H1 (cell line): ENCODE measurements at regions not wholly inside any gene's neighbourhood (a gene's known extent, or its start where the extent isn't known, plus 50 kb on each side); places are given as distances from the start of the nearest gene placed in this dataset.

Experiments
- CTCF ChIA-PET: fragments of 300-600 bp; sonication (Branson Sonifier 250); formaldehyde crosslinking; loops from one replicate; lab custom pipeline; 2021; ENCODE audit not compliant: partially characterized antibody; lab: Charles Lee
- POLR2A ChIA-PET: fragments of 300-600 bp; sonication (Branson Sonifier 250); formaldehyde crosslinking; loops from one replicate; lab custom pipeline; 2021; ENCODE audit warnings: inconsistent platforms; ENCODE audit not compliant: partially characterized antibody; lab: Charles Lee
- DNase-seq, 2 experiments: peaks; one replicate each; pipeline versions ENCODE4 v3.0.0 to v3.0.0-alpha.2; 2010 to 2022; ENCODE audit warnings: low spot score in 2 of 2, low read depth in 1 of 2, mixed read lengths in 1 of 2
- FAIRE-seq: peaks from 2 replicates; lab custom pipeline; 2011; peaks lifted over from hg19 to GRCh38; lab: Jason Lieb, UNC
- H2AFZ ChIP-seq: 2 replicates; pipeline ENCODE4 v1.8.1; 2012; ENCODE audit warnings: low read length, inconsistent platforms
- H2AK5ac ChIP-seq: 2 replicates; pipeline ENCODE4 v1.6.1; 2013; ENCODE audit warnings: low read depth, low read length
- H2BK120ac ChIP-seq: replicated peaks from 2 replicates; pipeline ENCODE3; 2013; ENCODE audit warnings: low read depth, low read length, inconsistent platforms
- H2BK12ac ChIP-seq: 2 replicates; pipeline ENCODE4 v1.6.1; 2013; ENCODE audit warnings: low read depth, low read length
- H2BK15ac ChIP-seq: 2 replicates; pipeline ENCODE4 v1.6.1; 2013; ENCODE audit warnings: low read length
- H2BK20ac ChIP-seq: 2 replicates; pipeline ENCODE4 v1.6.1; 2013; ENCODE audit warnings: low read length
- H2BK5ac ChIP-seq: 2 replicates; pipeline ENCODE4 v1.6.1; 2013; ENCODE audit warnings: low read depth, low read length
- H3K14ac ChIP-seq: 2 replicates; pipeline ENCODE4 v1.6.1; 2013; ENCODE audit warnings: inconsistent platforms; ENCODE audit not compliant: insufficient read length
- H3K18ac ChIP-seq: 2 replicates; pipeline ENCODE4 v1.6.1; 2013; ENCODE audit warnings: low read length; ENCODE audit errors: extremely low read depth
- H3K23ac ChIP-seq: 2 replicates; pipeline ENCODE4 v1.6.1; 2013; ENCODE audit warnings: inconsistent platforms; ENCODE audit not compliant: insufficient read length
- H3K23me2 ChIP-seq: 2 replicates; pipeline ENCODE4 v1.6.1; 2013; ENCODE audit warnings: low read depth, low read length
- H3K27ac ChIP-seq: 2 replicates; pipeline ENCODE4 v1.6.1; 2011; ENCODE audit warnings: low read depth, low read length, inconsistent platforms
- H3K27me3 ChIP-seq, 4 experiments: replicated peaks in 1 of 4; 1 replicate in 1 of 4; 2 replicates in 3 of 4; pipeline versions ENCODE4 v1.6.1 to v1.8.1; 2011 to 2013; ENCODE audit warnings: low read length in 3 of 4, mild to moderate bottlenecking in 3 of 4, inconsistent platforms in 2 of 4, mixed read lengths in 2 of 4, moderate library complexity in 1 of 4; ENCODE audit not compliant: control insufficient read depth in 3 of 4, insufficient read depth in 3 of 4; ENCODE audit errors: extremely low read depth in 1 of 4
- H3K36me3 ChIP-seq, 4 experiments: 2 replicates each; pipeline versions ENCODE4 v1.6.1 to v1.8.1; 2011 to 2013; ENCODE audit warnings: mild to moderate bottlenecking in 4 of 4, low read length in 3 of 4, moderate library complexity in 2 of 4, control low read depth in 1 of 4, inconsistent platforms in 1 of 4; ENCODE audit not compliant: insufficient read depth in 4 of 4, control insufficient read depth in 2 of 4
- H3K4ac ChIP-seq: replicated peaks from 2 replicates; pipeline ENCODE3; 2013; ENCODE audit warnings: low read length, low read depth, mixed read lengths, inconsistent platforms; ENCODE audit not compliant: insufficient read length
- H3K4me1 ChIP-seq, 4 experiments: replicated peaks in 1 of 4; 1 replicate in 1 of 4; 2 replicates in 3 of 4; pipeline versions ENCODE4 v1.6.1 to v1.8.1; 2011 to 2013; ENCODE audit warnings: low read length in 3 of 4, inconsistent platforms in 2 of 4, mixed read lengths in 1 of 4; ENCODE audit not compliant: insufficient read depth in 4 of 4, control insufficient read depth in 3 of 4
- H3K4me2 ChIP-seq, 2 experiments: 2 replicates each; pipeline versions ENCODE4 v1.6.1 to v1.8.1; 2011 to 2013; ENCODE audit warnings: low read depth in 2 of 2, low read length in 2 of 2, control low read depth in 1 of 2, inconsistent platforms in 1 of 2, mild to moderate bottlenecking in 1 of 2; ENCODE audit not compliant: insufficient read depth in 1 of 2
- H3K4me3 ChIP-seq, 4 experiments: fragments of 200-600, 300-600 bp in 1 of 4; sonication (generic), shearing (Covaris generic), sonication (Bioruptor Twin) in 1 of 4; 2 replicates each; pipeline versions ENCODE4 v1.5.1 to v1.8.1; 2011 to 2016; ENCODE audit warnings: low read length in 4 of 4, low read depth in 3 of 4, control low read depth in 2 of 4, inconsistent platforms in 2 of 4, mild to moderate bottlenecking in 2 of 4, mixed read lengths in 1 of 4, moderate library complexity in 1 of 4; ENCODE audit not compliant: insufficient read depth in 2 of 4; ENCODE audit errors: extremely low read depth in 1 of 4
- H3K56ac ChIP-seq: replicated peaks from 2 replicates; pipeline ENCODE3; 2013; ENCODE audit warnings: low read depth, mild to moderate bottlenecking, mixed read lengths, low read length, inconsistent platforms; ENCODE audit not compliant: insufficient read length
- H3K79me1 ChIP-seq: 2 replicates; pipeline ENCODE4 v1.6.1; 2013; ENCODE audit warnings: low read depth, low read length, control low read depth
- H3K79me2 ChIP-seq, 2 experiments: 2 replicates each; pipeline versions ENCODE4 v1.6.1 to v1.8.1; 2012 to 2013; ENCODE audit warnings: low read length in 2 of 2, mild to moderate bottlenecking in 2 of 2, inconsistent platforms in 1 of 2; ENCODE audit not compliant: insufficient read depth in 2 of 2, control insufficient read depth in 1 of 2
- H3K9ac ChIP-seq, 4 experiments: replicated peaks in 1 of 4; 1 replicate in 1 of 4; 2 replicates in 3 of 4; pipeline versions ENCODE4 v1.6.1 to v1.8.1; 2011 to 2013; ENCODE audit warnings: low read depth in 3 of 4, low read length in 3 of 4, control low read depth in 2 of 4, mild to moderate bottlenecking in 2 of 4, moderate library complexity in 2 of 4, inconsistent platforms in 1 of 4; ENCODE audit errors: extremely low read depth in 1 of 4
- H3K9me3 ChIP-seq, 2 experiments: 2 replicates each; pipeline versions ENCODE4 v1.6.1 to v1.8.1; 2012 to 2013; ENCODE audit warnings: mild to moderate bottlenecking in 2 of 2, moderate library complexity in 2 of 2, control low read depth in 1 of 2, inconsistent platforms in 1 of 2, low read depth in 1 of 2, low read length in 1 of 2, mixed read lengths in 1 of 2; ENCODE audit not compliant: insufficient read depth in 2 of 2
- H4K20me1 ChIP-seq, 2 experiments: replicated peaks in 1 of 2; 2 replicates each; pipeline versions ENCODE3 to v1.8.1; 2011 to 2013; ENCODE audit warnings: inconsistent platforms in 2 of 2, low read length in 2 of 2, mild to moderate bottlenecking in 1 of 2; ENCODE audit not compliant: insufficient read depth in 2 of 2, control insufficient read depth in 1 of 2
- H4K5ac ChIP-seq: 2 replicates; pipeline ENCODE4 v1.6.1; 2013; ENCODE audit warnings: low read length, low read depth, mixed read lengths, inconsistent platforms; ENCODE audit not compliant: insufficient read length
- H4K8ac ChIP-seq: 2 replicates; pipeline ENCODE4 v1.8.0; 2013; ENCODE audit warnings: mild to moderate bottlenecking, moderate library complexity, low read length, inconsistent platforms; ENCODE audit not compliant: insufficient read depth; ENCODE audit errors: extremely low read depth
- H4K91ac ChIP-seq: replicated peaks from 2 replicates; pipeline ENCODE3; 2013; ENCODE audit warnings: low read length, mixed read lengths, inconsistent platforms; ENCODE audit not compliant: insufficient read length
- CBX5 ChIP-seq: fragments of 300-800, 300-1000 bp; sonication (generic); IDR thresholded peaks from 2 replicates; pipeline ENCODE4 v1.7.1; 2016; ENCODE audit warnings: antibody characterized with exemption, low read length, low read depth
- EP300 ChIP-seq, 2 experiments: IDR thresholded peaks; 1 replicate in 1 of 2; 2 replicates in 1 of 2; pipeline ENCODE4 v1.6.1; 2011 to 2012; ENCODE audit warnings: low read depth in 2 of 2, low read length in 2 of 2, mild to moderate bottlenecking in 2 of 2, borderline replicate concordance in 1 of 2, inconsistent platforms in 1 of 2, moderate library complexity in 1 of 2
- KDM1A ChIP-seq: fragments of 200-600, 300-600 bp; sonication (generic); IDR thresholded peaks from 2 replicates; pipeline ENCODE4 v1.7.1; 2016; ENCODE audit warnings: mild to moderate bottlenecking, low read length, borderline replicate concordance
- MAFK ChIP-seq: IDR thresholded peaks from 2 replicates; pipeline ENCODE4 v1.6.1; 2012; ENCODE audit warnings: low read depth, mild to moderate bottlenecking, improper control_type of control experiment, low read length
- RNF2 ChIP-seq: fragments of 200-900, 300-1000 bp; sonication (generic); IDR thresholded peaks from 2 replicates; pipeline ENCODE4 v1.7.1; 2016; ENCODE audit warnings: borderline replicate concordance, low read depth, mild to moderate bottlenecking, antibody characterized with exemption, low read length; ENCODE audit not compliant: poor library complexity, severe bottlenecking; ENCODE audit errors: missing control alignments
- SAP30 ChIP-seq: fragments of 300-600 bp; sonication (generic); IDR thresholded peaks from 2 replicates; pipeline ENCODE4 v1.7.1; 2012; ENCODE audit warnings: low read length, moderate library complexity, mild to moderate bottlenecking, inconsistent platforms; ENCODE audit not compliant: insufficient read depth, insufficient replicate concordance
- SP4 ChIP-seq: IDR thresholded peaks from 2 replicates; pipeline ENCODE4 v1.6.1; 2012; ENCODE audit warnings: low read length, inconsistent platforms
- SRF ChIP-seq: IDR thresholded peaks from 2 replicates; pipeline ENCODE4 v1.6.1; 2011; ENCODE audit warnings: mild to moderate bottlenecking, low read depth, low read length, moderate library complexity
- TAF7 ChIP-seq: optimal IDR thresholded peaks from 2 replicates; pipeline ENCODE3; 2011; ENCODE audit warnings: low read depth, mild to moderate bottlenecking, inconsistent platforms, low read length, moderate library complexity, borderline replicate concordance
- WGBS, 2 experiments: shearing (Covaris generic) in 1 of 2; methylation state at CpG; one replicate each; pipeline versions ENCODE4 v1.1.6 to v1.1.7; 2013 to 2015; ENCODE audit warnings: low lambda C conversion rate in 2 of 2, mixed read lengths in 2 of 2, inconsistent platforms in 1 of 2, low coverage in 1 of 2, missing lambda C conversion rate in 1 of 2; ENCODE audit not compliant: insufficient replicate concordance in 2 of 2, insufficient coverage in 1 of 2, insufficient read length in 1 of 2; ENCODE audit errors: extremely low coverage in 1 of 2, missing lambda C conversion rate in 1 of 2; 5-methylcytosine and 5-hydroxymethylcytosine counted together

DNA sequence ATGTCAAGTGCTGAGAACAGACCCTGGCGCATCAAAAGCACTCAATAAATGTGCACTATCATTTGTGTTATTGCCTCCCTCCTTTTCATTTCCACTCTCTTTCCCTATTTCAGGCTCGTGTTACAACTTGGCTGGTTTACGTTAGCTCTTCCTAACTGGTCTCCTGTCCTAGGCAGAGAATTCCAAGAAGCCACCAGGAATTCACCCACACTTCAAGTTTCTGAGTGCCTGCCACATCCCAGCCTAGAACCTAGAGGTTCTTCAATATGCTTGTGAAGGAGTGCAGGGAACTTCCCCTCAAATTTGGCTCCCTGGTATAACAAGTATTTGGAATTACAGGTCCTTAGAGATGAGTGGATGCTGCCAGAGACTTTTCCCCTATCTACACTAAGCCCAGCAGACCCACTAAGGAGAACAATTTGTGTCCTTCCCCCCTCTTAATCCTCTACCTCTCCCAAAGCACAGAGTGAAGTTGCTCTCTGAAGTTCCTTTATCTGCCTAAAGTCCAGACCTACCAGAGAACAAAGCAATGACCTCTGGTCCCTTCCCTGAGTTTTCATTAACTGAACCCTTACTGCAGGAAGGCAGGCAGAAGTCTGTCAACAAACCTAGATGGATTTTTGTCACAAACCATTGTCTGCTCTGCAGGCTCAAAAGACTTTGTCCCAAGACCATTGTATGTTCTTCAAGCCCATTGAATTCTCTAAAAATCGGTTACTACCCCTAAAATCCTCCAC is 201.6 kb upstream of the JARID2 start:
- 89% methylated on average over 4 of the region's 4 CpGs; no CpG with 5 or more reads in 1 of the 2 experiments for WGBS, 2 experiments
- H3K4me3 ChIP-seq = no peak overlapping the region
- H3K4me2 ChIP-seq = no peak overlapping the region

More for the DNA sequence above, 201.6 kb upstream of the JARID2 start:
- peaks cover 0 to 4% of the 10 kb centered on the region in 2 experiments; a peak in 1 of 4 replicates for H3K79me2 ChIP-seq
- H3K4ac ChIP-seq = no peak overlapping the region
- ChIA-PET CTCF (interaction anchor here (0.6 to 1.3 kb wide), 3 partner anchors 18 to 1662 kb away, joined by 3 read pairs; no protein-coding TSS in a partner anchor), POLR2A (interaction anchor here (0.7 to 1.0 kb wide), 2 partner anchors 16 to 50 kb away, joined by 4 read pairs; no protein-coding TSS in a partner anchor)
- H4K91ac ChIP-seq = peak overlapping the region; percentile 30
- no peaks in the 10 kb centered on the region for H3K27me3 ChIP-seq
- H2BK5ac ChIP-seq = peak overlapping the region; percentile 3; the same call in 1 of the 2 replicates
- no peaks in the 10 kb centered on the region for H4K20me1 ChIP-seq
- H3K36me3 ChIP-seq = no peaks in the 10 kb centered on the region
- no peak overlapping the region for H3K14ac ChIP-seq
- FAIRE-seq (no peak), DNase-seq (no peak)
- H3K27ac ChIP-seq = no peak overlapping the region
- TF ChIP-seq EP300 (IDR thresholded peaks at IDR 0.05; ENCODE audit: borderline replicate concordance in 1 of 2, low read depth in 2 of 2, low read length in 2 of 2) = no peak
- no peak for TF ChIP-seq CBX5
- TF ChIP-seq RNF2 = no peak
- TF ChIP-seq TAF7 = no peak
- TF ChIP-seq SP4 = no peak
- no peak for TF ChIP-seq SAP30
- TF ChIP-seq SRF = no peak
- TF ChIP-seq MAFK = no peak
- no peak for TF ChIP-seq KDM1A
- no peaks in the 10 kb centered on the region for H3K23me2 ChIP-seq
- no peak overlapping the region for H3K56ac ChIP-seq
- 0 out of 2 replicates have a peak overlapping the region, but pooled peaks have one; percentile 22 for H2BK12ac ChIP-seq
- no peak overlapping the region for H4K5ac ChIP-seq
- H3K9me3 ChIP-seq = no peaks in the 10 kb centered on the region
- H2BK20ac ChIP-seq = peak overlapping the region; percentile 88
- no peak overlapping the region for H2AFZ ChIP-seq
- H2BK15ac ChIP-seq = no peak overlapping the region
- no peak overlapping the region for H3K9ac ChIP-seq
- H3K79me1 ChIP-seq = no peaks in the 10 kb centered on the region
- no peak overlapping the region for H2AK5ac ChIP-seq
- no peak overlapping the region; the same call in 1 of the 2 replicates for H3K18ac ChIP-seq
- H3K4me1 ChIP-seq = peaks cover 0 to 7% (median 3%) of the 10 kb centered on the region in 4 experiments; a peak in 3 of 7 replicates
- no peak overlapping the region for H3K23ac ChIP-seq
- no peak overlapping the region for H4K8ac ChIP-seq
- H2BK120ac ChIP-seq = no peak overlapping the region
